CD4-positive, alpha-beta T cell treated with Interleukin-6 at 100 ng/mL for 8 hours (primary cell): ENCODE measurements at regions not wholly inside any gene's neighbourhood (a gene's known extent, or its start where the extent isn't known, plus 50 kb on each side); places are given as distances from the start of the nearest gene placed in this dataset.

Experiments
- DNase-seq: peaks from one replicate; pipeline ENCODE4 v3.0.0-alpha.2; 2020; ENCODE audit warnings: mixed read lengths, low spot score

DNA sequence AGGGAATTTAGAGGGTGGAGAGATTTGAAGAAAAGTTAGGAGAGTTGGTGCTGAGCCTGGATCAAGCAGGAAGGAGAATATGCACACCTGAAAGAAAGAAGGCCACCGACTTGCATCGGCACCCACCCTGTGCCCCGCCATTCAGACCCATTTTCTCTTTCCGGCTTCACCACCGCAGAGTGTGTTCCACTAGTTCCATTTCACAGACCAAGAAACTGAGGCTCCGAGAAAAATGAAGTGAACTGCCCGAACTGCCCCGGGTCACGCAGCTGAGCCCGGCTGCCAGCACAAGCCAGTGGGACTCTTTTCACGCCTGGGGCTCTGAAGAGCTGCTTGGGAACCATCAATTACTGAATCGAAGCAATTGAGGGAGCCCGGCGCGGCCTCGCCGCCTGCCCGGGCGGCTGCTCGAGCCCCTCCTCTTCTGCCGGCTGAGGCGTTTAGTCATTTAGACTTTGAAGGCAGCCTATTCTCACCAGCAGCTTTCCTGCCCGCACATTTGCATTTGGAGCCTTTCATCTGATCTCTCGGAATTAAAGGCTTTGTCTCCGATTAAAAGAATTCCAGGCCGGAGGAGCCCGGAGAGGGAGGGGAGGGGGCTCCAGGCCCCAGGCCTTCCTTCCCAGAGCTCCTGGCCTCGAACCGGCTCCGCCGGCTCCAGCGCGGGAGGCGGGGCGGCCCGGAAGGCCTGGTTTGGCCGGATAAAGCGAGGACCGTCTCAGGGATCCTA lies 140.2 kb upstream of the PJA1 start:
- DNase-seq, result no peak

DNA sequence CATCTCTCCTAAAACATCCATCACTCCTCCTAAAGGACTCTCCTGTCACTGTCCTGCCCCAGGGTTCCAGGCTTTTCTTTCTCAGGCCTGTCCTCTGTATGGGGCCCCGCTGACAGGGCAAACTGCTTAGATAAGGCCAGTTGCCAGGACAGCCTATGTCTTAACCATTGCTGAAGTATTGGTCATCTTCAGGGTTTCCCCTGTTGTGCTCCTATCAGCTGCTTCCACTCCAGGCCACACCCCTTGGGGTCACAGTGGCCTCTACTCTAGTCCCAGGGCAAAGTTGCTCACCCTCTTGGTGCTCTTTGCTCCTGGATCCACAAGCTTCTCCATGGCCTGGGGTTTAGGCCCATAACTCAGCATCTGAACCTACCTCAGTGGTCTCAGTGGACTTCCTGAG lies 138.0 kb upstream of the PJA1 start:
- DNase-seq, result no peak

DNA sequence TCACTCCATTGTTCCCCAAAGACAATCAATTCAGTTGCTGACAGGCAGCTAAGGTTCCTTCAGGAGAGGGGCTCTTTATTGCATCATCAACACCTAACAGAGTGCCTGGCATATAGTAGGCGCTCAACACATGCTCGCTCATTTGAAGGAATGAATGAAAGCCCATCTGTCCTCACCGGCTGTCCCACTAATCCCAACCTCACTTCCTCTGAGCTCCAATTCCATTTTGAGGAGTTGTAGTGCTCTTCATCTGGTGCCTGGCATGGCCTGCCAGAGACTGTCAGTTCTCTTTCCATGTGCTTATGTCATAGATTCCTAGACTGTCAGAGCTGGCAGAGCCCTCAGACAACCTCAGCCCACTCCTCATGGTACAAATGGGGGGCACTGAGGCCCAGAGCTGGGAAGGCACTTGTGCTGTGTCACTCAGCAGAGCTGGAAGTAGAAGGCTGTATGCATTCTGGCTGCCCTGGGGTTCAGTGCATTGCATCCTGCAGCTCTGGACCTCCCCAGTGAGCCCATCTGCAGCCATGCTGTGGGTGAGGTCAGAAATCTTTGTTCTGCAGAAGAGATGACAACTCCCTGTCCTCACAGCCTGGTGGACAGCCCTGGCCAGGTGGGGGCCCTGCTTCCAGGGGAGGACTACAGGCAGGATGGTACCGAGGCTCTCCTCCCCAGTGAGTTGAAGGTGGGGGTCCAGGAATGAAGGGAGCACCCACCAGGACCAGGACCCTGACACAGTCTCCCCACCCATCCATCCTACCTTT lies 134.9 kb upstream of the PJA1 start:
- DNase-seq, result no peak

DNA sequence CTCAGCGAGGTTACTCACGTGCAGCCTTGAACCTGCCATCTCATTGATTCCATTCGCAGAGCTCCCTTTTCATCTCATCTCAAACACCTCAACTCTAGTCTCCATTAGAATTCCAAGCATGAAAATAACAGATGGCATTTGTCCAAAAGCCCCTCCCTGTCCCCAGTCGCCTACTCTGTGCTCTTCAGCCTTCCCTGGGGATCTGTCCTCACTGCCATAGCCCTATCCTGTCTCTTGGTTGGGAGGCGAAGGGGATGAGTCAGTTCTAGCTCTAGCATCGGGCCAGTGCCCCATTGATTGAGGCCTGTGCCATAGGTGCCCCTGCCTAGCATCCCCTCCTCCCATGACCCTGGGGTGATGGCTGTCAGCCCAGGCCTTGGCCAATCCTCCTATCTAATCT lies 134.0 kb upstream of the PJA1 start:
- no peak for DNase-seq

DNA sequence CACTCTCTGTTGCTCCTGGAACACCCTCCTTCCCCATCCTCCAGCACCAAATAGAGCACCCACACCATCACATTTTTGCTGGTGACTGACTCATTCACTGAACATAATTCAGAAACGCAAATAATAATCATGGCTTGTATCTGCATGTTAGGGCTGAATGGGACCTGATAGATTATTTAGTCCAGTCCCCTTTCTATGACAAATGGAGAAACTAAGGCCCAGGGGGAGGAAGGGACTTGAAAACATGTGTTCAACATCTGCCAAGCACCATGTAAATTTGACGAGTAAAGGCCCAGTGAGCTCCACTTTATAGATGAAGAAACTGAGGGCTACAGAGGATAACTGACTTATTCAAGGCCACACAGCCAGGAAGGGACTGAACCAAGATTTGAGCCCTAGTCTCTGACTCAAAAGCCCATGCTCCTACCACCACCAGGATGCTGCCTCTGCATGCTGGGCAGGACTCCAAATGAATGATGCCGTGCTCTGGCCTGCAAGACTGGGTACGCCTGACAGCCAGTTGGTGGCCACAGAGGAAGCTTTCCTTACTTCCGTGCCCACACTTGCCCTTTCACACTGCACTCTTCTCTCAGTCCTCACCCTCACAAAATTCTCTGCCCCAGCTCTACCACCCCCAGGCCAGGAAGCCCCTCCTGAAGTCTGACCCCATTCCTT lies 133.3 kb upstream of the PJA1 start:
- no peak for DNase-seq

DNA sequence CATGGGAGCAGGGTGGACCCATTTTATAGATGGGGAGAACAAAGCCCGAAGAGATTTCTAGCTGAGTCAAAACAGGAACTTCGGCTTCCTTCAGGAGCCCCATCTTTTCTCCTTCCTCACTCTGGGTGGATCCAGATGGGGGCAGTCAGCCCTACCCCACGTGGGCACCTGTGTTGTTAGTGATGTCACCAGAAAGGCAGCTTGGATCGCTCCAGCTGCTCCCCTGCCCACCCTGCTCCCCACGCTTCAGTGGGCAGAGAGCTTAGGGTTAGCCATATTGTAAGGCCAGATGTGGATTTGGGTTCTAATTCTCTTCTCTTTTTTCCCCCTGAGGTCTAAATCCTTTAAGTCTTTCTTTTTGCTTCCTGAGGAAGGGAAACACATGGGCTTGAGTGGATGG lies 132.3 kb upstream of the PJA1 start:
- no peak for DNase-seq

DNA sequence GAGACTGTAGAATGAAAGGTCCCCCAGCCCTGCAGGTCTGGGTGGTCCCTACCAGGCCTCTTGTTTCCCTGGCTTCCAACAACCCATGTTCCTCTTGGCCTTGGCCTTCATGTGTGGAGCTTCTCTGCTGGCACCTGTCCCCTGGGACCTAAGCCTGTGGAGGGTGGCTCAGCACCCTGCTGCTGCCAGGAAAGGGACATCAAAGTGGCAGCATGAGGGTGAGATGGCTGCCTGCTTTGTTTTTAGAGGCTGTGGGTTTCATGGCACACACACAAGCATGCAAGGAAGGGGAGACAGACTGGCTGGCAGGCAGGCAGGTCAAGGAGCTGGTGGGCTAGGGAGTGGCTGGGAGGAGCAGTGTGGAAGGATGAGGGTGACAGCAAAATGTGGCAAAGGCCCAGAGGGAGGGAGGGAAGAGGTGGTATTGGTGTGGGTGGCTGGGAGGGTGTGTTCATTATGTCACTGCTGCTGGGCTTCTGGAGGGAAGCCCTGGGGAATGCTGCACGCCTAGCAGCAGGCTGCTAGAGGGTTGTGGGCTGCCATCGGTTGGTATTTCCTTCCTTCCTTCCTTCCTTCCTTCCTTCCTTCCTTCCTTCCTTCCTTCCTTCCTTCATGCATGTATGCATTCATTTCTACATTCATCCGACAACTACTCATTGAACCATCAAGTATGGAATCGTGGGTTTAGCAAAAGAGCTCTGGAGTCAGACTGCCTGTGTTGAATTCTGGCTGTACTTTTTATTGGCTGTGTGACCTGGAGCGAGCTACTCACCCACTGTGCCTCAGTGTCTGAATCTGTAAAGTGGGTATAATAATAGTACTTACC lies 128.7 kb upstream of the PJA1 start:
- no peak for DNase-seq

DNA sequence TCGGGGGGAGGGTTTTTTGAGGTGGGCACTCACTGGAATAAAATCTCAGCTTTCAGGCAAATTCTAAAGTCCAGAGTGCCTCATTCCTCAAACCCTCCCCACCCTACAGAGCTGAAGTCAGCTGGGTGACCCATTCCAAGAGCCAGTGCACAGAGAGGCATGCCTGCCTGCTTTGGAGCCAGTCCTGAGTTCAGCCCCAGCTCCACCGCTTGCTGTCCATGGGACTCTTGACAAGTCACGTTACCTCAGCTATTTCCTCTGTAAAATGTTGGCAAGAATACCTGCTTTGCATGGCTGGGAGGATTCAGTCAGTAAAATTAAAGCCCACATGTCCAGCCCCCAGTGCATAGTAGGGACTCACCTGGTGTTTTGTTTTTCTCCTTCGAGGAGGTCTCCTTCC lies 125.9 kb upstream of the PJA1 start:
- no peak for DNase-seq

DNA sequence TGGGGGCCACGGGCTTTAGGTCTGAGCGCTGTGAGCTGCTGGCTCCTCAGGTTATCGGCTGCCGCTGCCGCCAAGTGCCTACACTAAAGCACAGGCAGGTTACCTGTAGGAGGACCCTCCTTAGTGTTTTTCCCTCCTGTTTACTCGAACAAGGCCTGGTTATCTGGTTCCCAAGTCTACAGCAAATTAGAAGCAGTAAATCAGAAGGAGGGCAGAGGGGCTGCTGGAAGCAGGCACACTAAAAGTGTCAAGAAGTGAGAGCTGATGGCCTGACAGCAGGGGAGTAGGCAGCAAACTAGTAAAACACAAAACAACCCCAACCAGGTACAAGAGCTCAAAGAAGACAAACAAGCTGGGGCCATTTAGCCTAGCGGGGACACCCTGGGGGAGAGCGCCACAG lies 125.0 kb upstream of the PJA1 start:
- DNase-seq, result no peak

DNA sequence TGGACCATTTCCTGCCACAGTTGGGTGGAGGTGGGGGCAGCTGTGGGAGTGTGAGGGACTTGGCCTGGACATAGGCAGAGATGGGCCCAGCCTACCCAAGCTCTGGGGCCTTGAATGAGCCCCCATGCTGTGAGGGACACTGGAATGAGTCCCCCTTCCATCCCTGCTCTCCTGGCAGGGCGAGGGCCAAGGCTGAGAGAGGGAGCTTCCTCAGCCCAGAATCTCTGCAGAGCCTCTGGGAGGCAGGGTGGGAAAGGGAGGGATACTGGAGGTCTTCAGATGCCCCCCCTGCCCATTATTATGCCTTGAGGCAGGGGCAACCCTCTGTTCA lies 124.5 kb upstream of the PJA1 start:
- no peak for DNase-seq

DNA sequence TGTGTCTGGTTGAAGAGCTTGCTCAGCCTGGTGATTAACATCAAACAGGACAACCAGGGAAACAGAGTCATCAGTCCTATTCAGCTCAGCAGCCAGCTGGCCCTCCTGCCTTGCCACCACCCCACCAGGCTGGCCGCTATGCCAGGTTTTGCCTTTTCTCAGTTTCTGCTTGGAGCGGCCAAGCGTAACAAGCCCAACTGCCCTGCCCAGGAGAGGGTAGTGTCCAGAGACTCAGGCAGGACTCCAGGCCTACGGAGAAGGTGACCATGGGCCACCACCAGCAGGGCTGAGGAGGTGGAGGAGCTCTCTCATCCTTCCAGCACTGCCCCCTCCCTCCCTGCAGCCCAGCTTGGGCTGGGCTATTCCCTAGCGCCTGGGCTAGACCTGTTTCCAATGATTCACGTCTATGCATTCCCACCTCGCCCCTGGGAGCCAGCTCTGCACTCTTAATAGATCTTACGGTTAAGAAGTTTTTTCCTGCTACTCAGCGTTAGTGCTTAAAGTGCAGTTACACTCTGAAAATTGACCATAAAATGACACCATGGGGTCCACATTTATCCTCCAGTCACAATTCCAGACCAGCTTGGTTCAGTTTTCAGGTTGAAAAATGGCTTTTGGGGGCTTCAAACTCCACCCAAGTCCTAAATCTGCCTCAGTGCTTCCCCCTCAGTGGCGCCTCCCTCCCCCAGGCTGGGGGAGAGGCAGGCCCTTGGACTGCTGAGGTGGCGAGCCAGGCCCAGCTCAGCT lies 124.0 kb upstream of the PJA1 start:
- DNase-seq, result no peak

DNA sequence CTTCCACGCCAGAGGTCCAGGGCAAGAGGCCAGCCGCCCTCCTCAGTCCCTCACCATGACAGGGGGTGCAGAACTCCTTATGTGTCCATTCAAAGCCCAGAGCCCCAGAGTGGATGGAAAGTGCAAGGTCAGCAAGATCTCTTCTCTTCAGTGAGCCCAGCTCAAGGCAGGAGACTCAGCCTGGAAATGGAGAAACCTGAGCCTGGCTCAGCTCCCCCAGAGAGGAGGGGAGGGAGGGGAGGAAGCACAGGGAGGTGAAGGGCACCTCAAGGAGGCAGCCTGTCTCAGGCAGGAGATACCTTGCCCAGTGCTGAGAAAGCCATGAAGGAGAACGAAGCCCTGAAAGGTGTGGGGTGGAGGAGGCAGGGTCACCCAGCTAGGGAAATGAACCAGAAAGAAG lies 121.8 kb upstream of the PJA1 start:
- no peak for DNase-seq

DNA sequence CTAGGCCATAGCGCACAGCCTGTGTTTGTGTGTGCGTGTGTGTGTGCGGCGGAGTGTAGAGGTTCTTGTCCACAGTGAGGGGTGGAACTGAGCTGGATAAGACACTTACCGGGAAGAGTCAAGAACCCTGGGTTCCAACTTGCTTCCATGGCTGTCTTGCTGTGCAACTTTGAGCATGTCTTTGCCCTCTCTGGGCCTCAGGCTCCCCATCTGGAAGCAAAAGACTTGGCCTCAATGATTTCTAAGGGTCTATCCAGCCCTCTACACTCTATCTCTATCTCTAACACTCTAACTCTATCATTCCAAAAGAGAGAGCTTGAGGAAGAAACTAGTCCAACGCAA lies 121.3 kb upstream of the PJA1 start:
- DNase-seq, result no peak

DNA sequence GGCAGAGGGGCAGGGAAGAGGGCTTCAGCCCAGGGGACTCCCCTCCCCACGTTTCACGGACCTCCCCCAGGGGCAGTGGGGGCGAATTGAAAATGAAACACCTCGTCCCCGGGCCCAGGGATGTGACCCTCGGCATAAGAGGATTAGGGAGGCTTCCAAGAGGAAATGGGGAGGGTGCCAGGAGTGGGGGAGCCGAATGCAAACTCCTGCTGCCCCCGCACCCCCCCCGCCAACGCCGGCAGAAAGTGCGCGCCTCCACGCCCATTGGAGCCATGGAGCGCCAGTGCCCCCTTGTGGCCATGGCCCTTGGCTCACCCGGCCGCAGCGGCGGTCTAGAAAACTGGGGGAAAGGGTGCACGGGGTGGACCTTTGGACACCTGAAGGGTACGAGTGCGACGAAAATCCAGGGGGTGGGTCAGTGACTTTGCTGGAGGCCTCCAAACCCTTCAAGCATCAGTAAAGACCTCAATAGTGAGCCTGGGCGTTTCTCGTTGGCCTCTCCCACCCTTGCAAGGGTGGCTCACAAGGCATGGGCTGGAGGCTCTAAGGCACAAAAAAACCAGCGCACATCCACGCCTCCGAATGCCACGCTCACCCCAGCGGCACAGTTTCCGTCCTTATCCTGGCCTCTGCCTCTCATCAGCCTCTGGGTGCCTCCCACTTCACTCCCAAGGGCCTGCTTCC lies 120.8 kb upstream of the PJA1 start:
- peak; percentile 40 for DNase-seq

DNA sequence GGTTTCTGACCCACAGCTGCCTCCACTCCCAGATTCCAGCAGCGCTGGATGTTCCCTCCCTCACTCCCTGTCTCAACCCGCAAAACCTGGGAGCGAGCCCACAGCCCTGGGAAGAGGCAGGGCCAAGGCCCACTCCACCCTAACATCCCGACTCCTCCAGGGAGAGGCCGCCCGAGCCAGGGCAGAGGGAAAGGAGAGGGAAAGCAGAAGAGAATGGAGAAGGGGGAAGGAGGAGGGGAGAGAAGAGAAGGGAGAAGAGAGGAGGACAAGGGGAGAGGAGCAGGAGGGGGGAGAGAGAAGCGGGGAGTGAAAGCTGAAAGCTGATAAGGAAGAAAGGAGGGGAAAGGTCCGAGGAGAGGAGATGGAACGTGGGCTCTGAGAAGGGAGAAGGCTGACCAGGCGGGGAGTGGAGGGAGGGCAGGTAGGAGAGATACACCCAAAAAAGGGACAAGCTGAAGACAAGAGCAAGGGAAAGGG lies 120.2 kb upstream of the PJA1 start:
- no peak for DNase-seq

DNA sequence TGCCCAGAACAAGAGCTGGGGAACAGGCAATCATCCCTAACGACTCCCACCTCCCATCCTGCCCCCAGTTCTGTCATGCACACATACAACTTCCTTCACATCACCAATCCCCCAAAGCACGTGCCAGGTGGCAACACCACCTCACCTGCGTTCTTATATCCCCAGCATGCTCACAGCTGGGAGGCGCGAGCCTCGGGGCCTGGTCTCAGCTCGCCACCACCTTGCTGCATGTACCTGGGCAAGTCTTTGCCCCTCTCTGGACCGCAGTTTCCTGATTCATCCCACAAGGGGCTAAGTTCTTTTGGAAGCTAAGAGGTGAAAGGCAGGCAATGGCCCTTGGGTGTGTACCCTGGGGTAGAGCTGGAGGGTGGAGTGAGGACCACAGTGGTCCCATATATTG lies 119.2 kb upstream of the PJA1 start:
- DNase-seq, result no peak

DNA sequence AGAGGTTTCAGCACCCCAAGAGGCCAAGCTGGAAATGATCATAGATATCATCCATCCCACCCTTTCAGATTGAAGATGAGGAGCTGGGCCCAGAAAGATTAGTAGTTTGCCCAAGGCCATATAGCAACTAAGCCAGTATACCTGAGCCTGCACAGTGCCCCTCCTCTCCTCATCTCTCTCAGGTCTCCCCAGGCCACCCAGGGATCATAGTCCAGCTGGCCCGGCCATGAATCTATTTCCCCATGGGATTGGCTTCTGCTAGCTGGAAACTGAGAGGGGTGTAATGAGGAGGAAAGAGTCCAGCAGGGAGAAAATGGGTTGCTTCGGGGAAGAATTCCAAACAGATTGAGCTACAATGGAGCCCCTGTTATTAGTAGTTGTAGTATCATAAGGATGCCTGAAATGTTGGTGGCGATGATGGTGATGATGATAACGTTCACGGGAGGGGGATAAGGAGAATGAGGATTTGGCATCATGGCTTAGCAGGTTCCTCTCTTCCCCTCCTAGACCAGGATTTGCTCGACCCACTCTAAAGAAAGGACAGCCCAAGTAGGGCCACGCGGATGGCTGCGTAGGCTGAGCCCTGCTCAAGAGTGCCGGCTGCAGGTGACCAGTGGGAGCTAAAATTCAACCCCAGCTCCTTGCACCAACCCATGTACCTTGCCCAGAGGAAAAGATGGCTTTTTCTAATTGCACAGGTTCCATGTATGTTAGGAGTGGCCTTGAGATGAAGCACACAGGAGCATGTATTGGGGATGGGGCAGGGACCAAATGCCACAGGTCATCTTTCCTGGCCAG lies 117.8 kb upstream of the PJA1 start:
- DNase-seq, result no peak

DNA sequence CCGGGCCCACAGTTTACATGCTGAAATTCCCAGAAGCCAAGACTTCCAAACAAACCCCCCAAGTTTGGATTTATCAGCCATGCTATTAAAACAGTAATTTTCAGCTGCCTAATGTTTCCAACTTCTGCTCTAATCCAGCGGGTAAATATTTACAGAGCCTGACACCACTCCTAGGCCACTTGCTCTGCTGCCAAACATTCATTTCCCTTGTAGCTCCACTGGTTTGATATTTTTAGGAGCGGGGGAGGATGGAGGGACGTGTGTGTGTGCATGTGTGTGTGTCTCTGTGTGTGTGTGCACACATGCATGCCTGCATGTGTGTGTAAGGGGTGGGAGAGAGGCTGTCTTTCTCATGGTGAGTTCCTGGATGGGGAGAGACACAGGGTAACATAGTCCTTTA lies 115.7 kb upstream of the PJA1 start:
- no peak for DNase-seq

DNA sequence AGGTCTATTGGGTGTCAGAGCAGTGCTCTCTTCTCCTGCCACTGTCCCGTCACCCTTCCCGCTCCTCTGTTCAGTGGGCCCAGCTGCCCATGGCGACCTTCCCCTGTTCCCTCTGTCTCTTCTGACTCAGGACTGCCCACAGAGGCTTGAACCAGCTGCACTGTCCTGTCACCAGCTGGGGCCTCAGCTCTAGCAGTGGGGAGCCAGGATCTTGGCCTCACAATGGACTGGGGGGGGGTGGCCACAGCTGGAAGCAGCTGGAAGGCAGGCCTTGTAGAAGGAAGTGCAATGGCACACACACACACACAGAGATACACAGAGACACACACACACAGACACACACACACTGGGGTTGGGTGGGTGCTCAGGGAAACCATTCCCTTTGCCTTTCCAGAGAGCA lies 114.0 kb upstream of the PJA1 start:
- no peak for DNase-seq

DNA sequence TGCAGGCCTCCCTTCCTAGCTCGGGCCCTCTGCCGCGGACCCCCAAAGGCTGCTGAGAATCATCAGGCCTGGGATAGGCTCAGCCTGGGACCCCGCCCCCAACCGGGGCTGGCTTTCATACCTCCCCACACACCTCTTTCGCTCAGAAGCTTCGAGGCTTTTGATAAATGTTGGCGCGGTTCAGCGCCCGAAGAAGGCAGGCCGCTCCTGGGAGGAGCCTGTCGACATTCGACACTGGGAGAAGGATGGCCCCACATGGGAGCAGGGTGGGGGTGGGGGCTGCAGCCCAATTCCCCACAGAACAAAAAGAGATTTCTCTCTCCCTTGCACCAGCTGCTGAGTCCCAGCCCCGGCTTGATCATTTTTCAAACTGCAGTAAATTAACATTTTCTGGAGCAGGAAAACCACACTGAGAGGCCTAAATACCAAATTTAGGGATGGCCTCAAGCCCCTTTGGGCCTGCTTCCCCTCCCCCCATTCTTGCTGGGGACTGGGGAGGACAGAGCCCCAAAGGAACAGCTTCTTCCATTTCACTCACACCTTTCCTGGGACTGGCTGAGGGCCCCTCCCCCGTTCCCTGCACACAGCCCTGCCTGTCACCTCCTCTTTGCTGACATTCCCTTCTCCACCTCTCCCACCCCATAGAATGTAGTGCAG lies 112.9 kb upstream of the PJA1 start:
- no peak for DNase-seq
